GM12878 (cell line): ENCODE measurements at regions not wholly inside any gene's neighbourhood (a gene's known extent, or its start where the extent isn't known, plus 50 kb on each side); places are given as distances from the start of the nearest gene placed in this dataset.

Experiments used
- ATAC-seq: fragments of 200-7000 bp; cut with Tn5 transposase; 3 replicates; pipeline ENCODE4 v1.9.1; 2020; ENCODE audit warnings: mild to moderate bottlenecking, moderate library complexity
- BruUV-seq: library from RNA; stranded (reverse); fragments of 400-500 nt; replicated peaks from 2 replicates; lab custom pipeline; 2021; lab: Mats Ljungman, UMichigan
- CTCF ChIA-PET: fragments of 300-600 bp; sonication (Branson Sonifier 250); formaldehyde crosslinking; extraction: SDS; loops from one replicate; lab custom pipeline; 2021; ENCODE audit warnings: inconsistent platforms; lab: Yijun Ruan, JAX
- POLR2A ChIA-PET: fragments of 350-600 bp; formaldehyde crosslinking; extraction: SDS; loops from one replicate; lab custom pipeline; 2021; ENCODE audit warnings: inconsistent platforms; lab: Charles Lee
- RAD21 ChIA-PET: fragments of 300-600 bp; sonication (Branson Sonifier 250); formaldehyde crosslinking; loops from one replicate; lab custom pipeline; 2023; ENCODE audit warnings: antibody characterized with exemption; ENCODE audit not compliant: unreplicated experiment; lab: Charles Lee
- SMC1A ChIA-PET: fragments of 300-600 bp; sonication (Branson Sonifier 250); formaldehyde crosslinking; loops from one replicate; lab custom pipeline; 2023; ENCODE audit not compliant: unreplicated experiment, uncharacterized antibody; lab: Charles Lee
- DNase-seq: peaks from one replicate; pipeline ENCODE4 v3.0.0-alpha.2; 2011; ENCODE audit warnings: low read depth, low spot score
- FAIRE-seq: peaks from 3 replicates; lab custom pipeline; 2011; peaks lifted over from hg19 to GRCh38; lab: Jason Lieb, UNC
- H2AFZ ChIP-seq: 2 replicates; pipeline ENCODE4 v1.6.0; 2011; ENCODE audit warnings: low read depth, low read length, control low read depth; ENCODE audit not compliant: control insufficient read depth
- H3K27ac ChIP-seq: 2 replicates; pipeline ENCODE4 v1.5.1; 2011; ENCODE audit warnings: control low read depth; ENCODE audit not compliant: control insufficient read depth, insufficient read depth
- H3K27me3 ChIP-seq, 2 experiments: replicated peaks in 1 of 2; 2 replicates each; pipeline versions ENCODE4 v1.6.0 to v1.6.1; 2011; ENCODE audit warnings: low read length in 1 of 2; ENCODE audit not compliant: control insufficient read depth in 2 of 2, insufficient read depth in 2 of 2
- H3K36me3 ChIP-seq, 2 experiments: 2 replicates each; pipeline ENCODE4 v1.5.1; 2011; ENCODE audit warnings: low read length in 1 of 2; ENCODE audit not compliant: control insufficient read depth in 2 of 2, insufficient read depth in 2 of 2
- H3K4me1 ChIP-seq: 2 replicates; pipeline ENCODE4 v1.6.1; 2011; ENCODE audit warnings: mild to moderate bottlenecking, low read length, moderate library complexity, mixed read lengths; ENCODE audit not compliant: control insufficient read depth, insufficient read depth
- H3K4me2 ChIP-seq: 2 replicates; pipeline ENCODE4 v1.6.0; 2011; ENCODE audit warnings: control low read depth; ENCODE audit not compliant: control insufficient read depth, insufficient read depth
- H3K4me3 ChIP-seq: fragments of 200-600 bp; sonication (generic); 2 replicates; pipeline ENCODE4 v1.5.1; 2016
- H3K79me2 ChIP-seq: 2 replicates; pipeline ENCODE4 v1.6.0; 2011; ENCODE audit warnings: low read length; ENCODE audit not compliant: control insufficient read depth, insufficient read depth
- H3K9ac ChIP-seq: 2 replicates; pipeline ENCODE4 v1.8.0; 2011; ENCODE audit warnings: low read length, control low read depth, mixed read lengths; ENCODE audit not compliant: control insufficient read depth, insufficient read depth
- H3K9me3 ChIP-seq: replicated peaks from 3 replicates; pipeline ENCODE4 v1.5.1; 2011; ENCODE audit warnings: mild to moderate bottlenecking, low read length; ENCODE audit not compliant: control insufficient read depth, insufficient read depth
- H4K20me1 ChIP-seq: 2 replicates; pipeline ENCODE4 v1.6.0; 2011; ENCODE audit not compliant: control insufficient read depth, insufficient read depth
- BACH1 ChIP-seq: fragments of 450-650 bp; IDR thresholded peaks from 2 replicates; pipeline ENCODE4 v1.6.1; 2017; ENCODE audit warnings: mild to moderate bottlenecking, borderline replicate concordance
- BCL11A ChIP-seq: IDR thresholded peaks from 2 replicates; pipeline ENCODE4 v1.6.1; 2011; ENCODE audit warnings: low read depth, low read length
- FOS ChIP-seq: IDR thresholded peaks from 3 replicates; pipeline ENCODE4 v1.6.1; 2011; ENCODE audit warnings: borderline replicate concordance; ENCODE audit not compliant: insufficient read length; ENCODE audit errors: extremely low read depth
- IKZF2 ChIP-seq, 2 experiments: fragments of 450-650 bp; IDR thresholded peaks; 2 replicates each; pipeline ENCODE4 v1.6.1; 2017; ENCODE audit warnings: mild to moderate bottlenecking in 2 of 2, moderate library complexity in 2 of 2
- USF1 ChIP-seq: IDR thresholded peaks from 2 replicates; pipeline ENCODE4 v1.6.1; 2011; ENCODE audit warnings: borderline replicate concordance, low read depth, mild to moderate bottlenecking, moderate library complexity, mixed read lengths, low read length; ENCODE audit not compliant: insufficient read depth; ENCODE audit errors: extremely low read length
- ZNF24 ChIP-seq: fragments of 450-650 bp; IDR thresholded peaks from 2 replicates; pipeline ENCODE4 v1.6.1; 2017; ENCODE audit warnings: antibody characterized with exemption, mild to moderate bottlenecking
- ZZZ3 ChIP-seq: IDR thresholded peaks from 2 replicates; pipeline ENCODE4 v1.6.1; 2011; ENCODE audit warnings: low read depth; ENCODE audit not compliant: control insufficient read depth, insufficient read length
- WGBS: methylation state at CpG from one replicate; pipeline ENCODE4 v1.1.6; 2016; ENCODE audit warnings: low lambda C conversion rate; ENCODE audit not compliant: insufficient replicate concordance, insufficient coverage; ENCODE audit errors: missing lambda C conversion rate; 5-methylcytosine and 5-hydroxymethylcytosine counted together
- in situ Hi-C: fragments of 300-500 bp; cut with MboI; formaldehyde crosslinking; loops from 9 replicates; pipeline ENCODE4 v1.14.3; 2018; ENCODE audit warnings: mixed read lengths
- intact Hi-C: fragments of 100-400 bp; cut with micrococcal nuclease; formaldehyde crosslinking; loops from one replicate; pipeline ENCODE4 v1.14.2; 2022; ENCODE audit not compliant: unreplicated experiment

DNA sequence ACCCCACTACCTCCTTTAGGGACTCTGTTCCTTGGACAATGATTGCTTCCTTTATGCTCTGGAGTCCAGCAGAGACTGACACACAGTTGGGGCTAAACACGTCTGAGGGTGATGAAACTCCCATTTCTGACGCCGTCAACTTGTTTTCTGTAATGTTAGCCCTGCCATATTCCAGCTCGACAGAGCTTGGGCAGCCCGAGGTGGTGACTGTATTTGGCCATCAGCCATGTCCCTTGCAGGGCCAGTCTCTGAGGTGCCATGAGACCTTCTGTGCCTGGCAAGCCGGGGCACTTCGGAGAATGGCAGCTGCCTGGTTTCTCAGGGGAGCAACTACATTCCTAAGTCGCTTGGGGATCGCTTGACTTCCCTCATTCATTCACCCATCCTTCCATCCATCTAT is 278.9 kb upstream of the TNRC6C start (continued):
- no peak for TF ChIP-seq FOS
- no peak for TF ChIP-seq ZNF24
- TF ChIP-seq BCL11A: no peak
- TF ChIP-seq ZZZ3: no peak
- TF ChIP-seq BACH1: no peak
- TF ChIP-seq, all 136 proteins: peak for 0

GRCh38 chr17:77681861-77682260 is 276.6 kb upstream of the TNRC6C start:
- CTCF ChIA-PET: no interaction called here
- in situ Hi-C loops: no loop called here

More at GRCh38 chr17:77681861-77682260, 276.6 kb upstream of the TNRC6C start:
- RAD21 ChIA-PET: no interaction called here
- TF ChIP-seq USF1 (no peak), IKZF2 (IDR thresholded peaks at IDR 0.05) (no peak)
- H3K36me3 ChIP-seq: no peaks in the 10 kb centered on the region
- no peak overlapping the region for H3K4me2 ChIP-seq
- H4K20me1 ChIP-seq: no peaks in the 10 kb centered on the region
- no peaks in the 10 kb centered on the region for H3K27me3 ChIP-seq
- H2AFZ ChIP-seq: no peak overlapping the region
- no peaks in the 10 kb centered on the region for H3K9me3 ChIP-seq
- no peaks in the 10 kb centered on the region for H3K4me1 ChIP-seq
- ATAC-seq (no peak), FAIRE-seq (no peak), DNase-seq (no peak)
- no peak overlapping the region for H3K9ac ChIP-seq
- no TSS peak for BruUV-seq
- no peak overlapping the region for H3K27ac ChIP-seq
- intact Hi-C loops: no loop called here
- H3K4me3 ChIP-seq: no peak overlapping the region
- no peaks in the 10 kb centered on the region for H3K79me2 ChIP-seq
- SMC1A ChIA-PET: no interaction called here
- POLR2A ChIA-PET: no interaction called here
- WGBS: 36% methylated on average over 8 of the region's 8 CpGs
